Motor neuron (in vitro differentiated cells): ENCODE measurements at regions not wholly inside any gene's neighbourhood (a gene's known extent, or its start where the extent isn't known, plus 50 kb on each side); places are given as distances from the start of the nearest gene placed in this dataset.

ENCODE experiments used
- ATAC-seq, 8 experiments: fragments of 200-7000 bp; cut with Tn5 transposase; replicated peaks in 6 of 8; 2 replicates each; pipeline ENCODE4 v1.8.0; 2021; ENCODE audit warnings: mild to moderate bottlenecking in 8 of 8, moderate library complexity in 8 of 8
- H3K27ac ChIP-seq, 2 donors: fragments of 250-450 bp; sonication (Bioruptor Pico); 2 replicates each; pipeline ENCODE4 v1.9.0; 2021; ENCODE audit warnings: antibody characterized with exemption in 2 of 2, mild to moderate bottlenecking in 2 of 2, moderate library complexity in 1 of 2
- H3K4me1 ChIP-seq, 2 donors: fragments of 250-450 bp; sonication (Bioruptor Pico); replicated peaks in 1 of 2; 2 replicates each; pipeline ENCODE4 v1.6.1; 2021; ENCODE audit warnings: antibody characterized with exemption in 2 of 2, mild to moderate bottlenecking in 2 of 2, moderate library complexity in 1 of 2
- H3K4me3 ChIP-seq, 5 donors: fragments of 250-450 bp; sonication (Bioruptor Pico); 2 replicates each; pipeline ENCODE4 v1.9.0; 2021; ENCODE audit warnings: antibody characterized with exemption in 5 of 5, mild to moderate bottlenecking in 5 of 5, moderate library complexity in 4 of 5
- WGBS, 10 experiments: fragments of 450-650 bp; shearing (Covaris generic); methylation state at CpG; one replicate each; pipeline ENCODE4 v1.0.0; 2022; 5-methylcytosine and 5-hydroxymethylcytosine counted together
- in situ Hi-C, 9 experiments: fragments of 400-800 bp; cut with MboI; loops; one replicate each; pipeline ENCODE4 v1.15.0; 2021; ENCODE audit warnings: low sequenced_read_pairs in 9 of 9, low pct_unique_long_range_greater_than_20kb in 2 of 9; ENCODE audit not compliant: unreplicated experiment in 9 of 9

- H3K27ac ChIP-seq: no peak overlapping the region
- H3K4me3 ChIP-seq: no peak overlapping the region
- in situ Hi-C loops: no loop called here
- H3K4me1 ChIP-seq: peaks cover 13 to 14% of the 10 kb centered on the region in 2 donors
- peak in 3 of 8 experiments; percentile 13 to 33 (median 23) for ATAC-seq
- 70 to 100% (median 93%) methylated on average over 2 to 15 of the region's 24 CpGs; no CpG with 5 or more reads in 3 of the 10 experiments for WGBS, 10 experiments
These were observed 50.3 kb downstream of the PTGR3 start for GRCh38 chr18:75158465-75159237.

GRCh38 chr18:75157851-75158250, 51.1 kb downstream of the PTGR3 start:
- H3K4me3 ChIP-seq: no peak overlapping the region
- in situ Hi-C loops: no loop called here
- peaks cover 13 to 14% of the 10 kb centered on the region in 2 donors for H3K4me1 ChIP-seq
- no peak overlapping the region for H3K27ac ChIP-seq
- ATAC-seq: no peak
- WGBS, 10 experiments: 81 to 100% (median 97%) methylated on average over 1 to 7 of the region's 12 CpGs; no CpG with 5 or more reads in 2 of the 10 experiments

- no peak for ATAC-seq
- in situ Hi-C loops: no loop called here
- Histone ChIP-seq H3K4me1 (peaks cover 13 to 14% of the 10 kb centered on the region in 2 donors), H3K27ac (no peak overlapping the region), H3K4me3 (no peak overlapping the region)
- WGBS, 10 experiments: 67 to 100% (median 91%) methylated on average over 2 to 12 of the region's 12 CpGs; no CpG with 5 or more reads in 5 of the 10 experiments
These were observed 51.6 kb downstream of the PTGR3 start for GRCh38 chr18:75157381-75157780.

- no peak for ATAC-seq
- no peak overlapping the region for H3K27ac ChIP-seq
- no peak overlapping the region for H3K4me3 ChIP-seq
- in situ Hi-C loops: no loop called here
- H3K4me1 ChIP-seq: peaks cover 13 to 14% of the 10 kb centered on the region in 2 donors
- 72 to 100% (median 88%) methylated on average over 1 to 4 of the region's 5 CpGs; no CpG with 5 or more reads in 5 of the 10 experiments for WGBS, 10 experiments
These were observed 52.1 kb downstream of the PTGR3 start for GRCh38 chr18:75156831-75157230.

GRCh38 chr18:75156139-75156750, 52.7 kb downstream of the PTGR3 start:
- ATAC-seq: no peak
- in situ Hi-C loops: no loop called here
- Histone ChIP-seq H3K4me1 (peaks cover 9 to 14% of the 10 kb centered on the region in 2 donors), H3K4me3 (no peak overlapping the region), H3K27ac (no peak overlapping the region)
- 83 to 100% (median 94%) methylated on average over 1 to 8 of the region's 24 CpGs; no CpG with 5 or more reads in 4 of the 10 experiments for WGBS, 10 experiments

GRCh38 chr18:75154997-75155396, 53.9 kb downstream of the PTGR3 start:
- Histone ChIP-seq H3K4me1 (peaks cover 0 to 8% of the 10 kb centered on the region in 2 donors), H3K27ac (no peak overlapping the region), H3K4me3 (no peak overlapping the region)
- in situ Hi-C loops: no loop called here
- ATAC-seq: no peak
- 44 to 100% (median 87%) methylated on average over 1 to 15 of the region's 19 CpGs; no CpG with 5 or more reads in 2 of the 10 experiments for WGBS, 10 experiments

- in situ Hi-C loops: no loop called here
- no peak for ATAC-seq
- no peak overlapping the region for H3K27ac ChIP-seq
- peaks cover 0 to under 1% of the 10 kb centered on the region in 2 donors for H3K4me1 ChIP-seq
- H3K4me3 ChIP-seq: no peak overlapping the region
- WGBS, 10 experiments: 58 to 100% (median 90%) methylated on average over 1 to 3 of the region's 6 CpGs; no CpG with 5 or more reads in 6 of the 10 experiments
These were observed 54.7 kb downstream of the PTGR3 start for GRCh38 chr18:75154259-75154658.

GRCh38 chr18:75143851-75144250, 65.1 kb downstream of the PTGR3 start:
- no peak for ATAC-seq
- in situ Hi-C loops: no loop called here
- no peak overlapping the region for H3K4me3 ChIP-seq
- no peak overlapping the region for H3K27ac ChIP-seq
- WGBS, 10 experiments: 40 to 100% (median 83%) methylated on average over 1 to 2 of the region's 2 CpGs; no CpG with 5 or more reads in 4 of the 10 experiments
- H3K4me1 ChIP-seq: no peaks in the 10 kb centered on the region

GRCh38 chr18:75142677-75143076, 66.3 kb downstream of the PTGR3 start:
- ATAC-seq: no peak
- H3K27ac ChIP-seq: no peak overlapping the region
- in situ Hi-C loops: no loop called here
- WGBS, 10 experiments: 52 to 100% (median 88%) methylated on average over 2 to 10 of the region's 10 CpGs; no CpG with 5 or more reads in 1 of the 10 experiments
- H3K4me3 ChIP-seq: no peak overlapping the region
- H3K4me1 ChIP-seq: no peaks in the 10 kb centered on the region

GRCh38 chr18:75141734-75142133, 67.2 kb downstream of the PTGR3 start:
- Histone ChIP-seq H3K27ac (no peak overlapping the region), H3K4me1 (no peaks in the 10 kb centered on the region), H3K4me3 (no peak overlapping the region)
- ATAC-seq: no peak
- in situ Hi-C loops: no loop called here
- 80 to 100% (median 93%) methylated on average over 1 to 7 of the region's 13 CpGs; no CpG with 5 or more reads in 6 of the 10 experiments for WGBS, 10 experiments

- Histone ChIP-seq H3K27ac (no peak overlapping the region), H3K4me1 (no peaks in the 10 kb centered on the region), H3K4me3 (no peak overlapping the region)
- 0 to 100% (median 92%) methylated on average over 1 to 5 of the region's 5 CpGs; no CpG with 5 or more reads in 2 of the 10 experiments for WGBS, 10 experiments
- in situ Hi-C loops: no loop called here
- no peak for ATAC-seq
These were observed 67.8 kb downstream of the PTGR3 start for GRCh38 chr18:75141166-75141565.

- H3K27ac ChIP-seq: no peak overlapping the region
- H3K4me3 ChIP-seq: no peak overlapping the region
- no peaks in the 10 kb centered on the region for H3K4me1 ChIP-seq
- in situ Hi-C loops: no loop called here
- no peak for ATAC-seq
- WGBS, 10 experiments: 19 to 100% (median 70%) methylated on average over 1 to 5 of the region's 5 CpGs; no CpG with 5 or more reads in 1 of the 10 experiments
These were observed 68.6 kb downstream of the PTGR3 start for GRCh38 chr18:75140296-75140695.

- WGBS, 10 experiments: 57 to 100% (median 86%) methylated on average over 2 to 15 of the region's 18 CpGs
- in situ Hi-C loops: no loop called here
- ATAC-seq: no peak
- Histone ChIP-seq H3K4me1 (no peaks in the 10 kb centered on the region), H3K27ac (no peak overlapping the region), H3K4me3 (no peak overlapping the region)
These were observed 69.6 kb downstream of the PTGR3 start for GRCh38 chr18:75139226-75139911.
